ENCODE measurements at regions not wholly inside any gene's neighbourhood (a gene's known extent, or its start where the extent isn't known, plus 50 kb on each side); places are given as distances from the start of the nearest gene placed in this dataset.

DNA sequence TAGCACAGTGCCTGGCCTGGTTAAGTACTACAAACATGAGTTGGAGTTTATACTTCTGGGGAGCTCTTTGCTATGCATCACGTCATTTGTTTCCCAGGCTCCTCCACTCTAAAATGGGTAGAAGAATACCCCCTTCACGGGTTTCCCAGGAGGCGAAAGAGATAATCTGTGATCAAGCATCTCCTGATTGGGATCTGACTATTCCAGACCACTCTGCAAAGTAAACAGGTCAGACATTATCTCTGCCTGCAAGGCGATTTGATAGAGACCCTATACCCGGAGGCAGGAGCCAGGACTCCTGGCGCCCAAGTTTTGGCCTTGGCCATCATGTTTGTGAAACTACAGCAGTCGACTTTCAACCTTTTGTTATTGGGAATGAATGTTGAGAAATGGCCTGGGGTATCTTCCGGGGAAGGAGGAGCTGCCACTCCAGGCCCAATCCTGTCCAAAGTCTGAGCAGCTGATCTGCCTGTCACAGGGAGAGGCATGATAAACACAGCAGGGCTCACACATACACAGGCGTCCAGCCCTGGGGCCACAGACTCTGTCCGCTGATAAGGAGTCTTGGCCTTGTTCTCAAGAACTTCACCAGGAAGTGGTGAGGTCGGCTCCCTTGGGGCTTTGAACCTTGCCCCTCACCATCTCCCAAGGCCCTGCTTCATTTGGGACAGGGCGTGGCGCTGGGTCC is 199.9 kb downstream of the MAF start (continued):
- TF ChIP-seq, protein P1, sequence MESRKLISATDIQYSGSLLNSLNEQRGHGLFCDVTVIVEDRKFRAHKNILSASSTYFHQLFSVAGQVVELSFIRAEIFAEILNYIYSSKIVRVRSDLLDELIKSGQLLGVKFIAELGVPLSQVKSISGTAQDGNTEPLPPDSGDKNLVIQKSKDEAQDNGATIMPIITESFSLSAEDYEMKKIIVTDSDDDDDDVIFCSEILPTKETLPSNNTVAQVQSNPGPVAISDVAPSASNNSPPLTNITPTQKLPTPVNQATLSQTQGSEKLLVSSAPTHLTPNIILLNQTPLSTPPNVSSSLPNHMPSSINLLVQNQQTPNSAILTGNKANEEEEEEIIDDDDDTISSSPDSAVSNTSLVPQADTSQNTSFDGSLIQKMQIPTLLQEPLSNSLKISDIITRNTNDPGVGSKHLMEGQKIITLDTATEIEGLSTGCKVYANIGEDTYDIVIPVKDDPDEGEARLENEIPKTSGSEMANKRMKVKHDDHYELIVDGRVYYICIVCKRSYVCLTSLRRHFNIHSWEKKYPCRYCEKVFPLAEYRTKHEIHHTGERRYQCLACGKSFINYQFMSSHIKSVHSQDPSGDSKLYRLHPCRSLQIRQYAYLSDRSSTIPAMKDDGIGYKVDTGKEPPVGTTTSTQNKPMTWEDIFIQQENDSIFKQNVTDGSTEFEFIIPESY (CRISPR knock-in tag; IDR thresholded peaks at IDR 0.05), result no peak
- no peak for TF ChIP-seq SMAD1 (IDR thresholded peaks at IDR 0.05; ENCODE audit: low read depth, low read length, partially characterized antibody)
- TF ChIP-seq, protein P2, sequence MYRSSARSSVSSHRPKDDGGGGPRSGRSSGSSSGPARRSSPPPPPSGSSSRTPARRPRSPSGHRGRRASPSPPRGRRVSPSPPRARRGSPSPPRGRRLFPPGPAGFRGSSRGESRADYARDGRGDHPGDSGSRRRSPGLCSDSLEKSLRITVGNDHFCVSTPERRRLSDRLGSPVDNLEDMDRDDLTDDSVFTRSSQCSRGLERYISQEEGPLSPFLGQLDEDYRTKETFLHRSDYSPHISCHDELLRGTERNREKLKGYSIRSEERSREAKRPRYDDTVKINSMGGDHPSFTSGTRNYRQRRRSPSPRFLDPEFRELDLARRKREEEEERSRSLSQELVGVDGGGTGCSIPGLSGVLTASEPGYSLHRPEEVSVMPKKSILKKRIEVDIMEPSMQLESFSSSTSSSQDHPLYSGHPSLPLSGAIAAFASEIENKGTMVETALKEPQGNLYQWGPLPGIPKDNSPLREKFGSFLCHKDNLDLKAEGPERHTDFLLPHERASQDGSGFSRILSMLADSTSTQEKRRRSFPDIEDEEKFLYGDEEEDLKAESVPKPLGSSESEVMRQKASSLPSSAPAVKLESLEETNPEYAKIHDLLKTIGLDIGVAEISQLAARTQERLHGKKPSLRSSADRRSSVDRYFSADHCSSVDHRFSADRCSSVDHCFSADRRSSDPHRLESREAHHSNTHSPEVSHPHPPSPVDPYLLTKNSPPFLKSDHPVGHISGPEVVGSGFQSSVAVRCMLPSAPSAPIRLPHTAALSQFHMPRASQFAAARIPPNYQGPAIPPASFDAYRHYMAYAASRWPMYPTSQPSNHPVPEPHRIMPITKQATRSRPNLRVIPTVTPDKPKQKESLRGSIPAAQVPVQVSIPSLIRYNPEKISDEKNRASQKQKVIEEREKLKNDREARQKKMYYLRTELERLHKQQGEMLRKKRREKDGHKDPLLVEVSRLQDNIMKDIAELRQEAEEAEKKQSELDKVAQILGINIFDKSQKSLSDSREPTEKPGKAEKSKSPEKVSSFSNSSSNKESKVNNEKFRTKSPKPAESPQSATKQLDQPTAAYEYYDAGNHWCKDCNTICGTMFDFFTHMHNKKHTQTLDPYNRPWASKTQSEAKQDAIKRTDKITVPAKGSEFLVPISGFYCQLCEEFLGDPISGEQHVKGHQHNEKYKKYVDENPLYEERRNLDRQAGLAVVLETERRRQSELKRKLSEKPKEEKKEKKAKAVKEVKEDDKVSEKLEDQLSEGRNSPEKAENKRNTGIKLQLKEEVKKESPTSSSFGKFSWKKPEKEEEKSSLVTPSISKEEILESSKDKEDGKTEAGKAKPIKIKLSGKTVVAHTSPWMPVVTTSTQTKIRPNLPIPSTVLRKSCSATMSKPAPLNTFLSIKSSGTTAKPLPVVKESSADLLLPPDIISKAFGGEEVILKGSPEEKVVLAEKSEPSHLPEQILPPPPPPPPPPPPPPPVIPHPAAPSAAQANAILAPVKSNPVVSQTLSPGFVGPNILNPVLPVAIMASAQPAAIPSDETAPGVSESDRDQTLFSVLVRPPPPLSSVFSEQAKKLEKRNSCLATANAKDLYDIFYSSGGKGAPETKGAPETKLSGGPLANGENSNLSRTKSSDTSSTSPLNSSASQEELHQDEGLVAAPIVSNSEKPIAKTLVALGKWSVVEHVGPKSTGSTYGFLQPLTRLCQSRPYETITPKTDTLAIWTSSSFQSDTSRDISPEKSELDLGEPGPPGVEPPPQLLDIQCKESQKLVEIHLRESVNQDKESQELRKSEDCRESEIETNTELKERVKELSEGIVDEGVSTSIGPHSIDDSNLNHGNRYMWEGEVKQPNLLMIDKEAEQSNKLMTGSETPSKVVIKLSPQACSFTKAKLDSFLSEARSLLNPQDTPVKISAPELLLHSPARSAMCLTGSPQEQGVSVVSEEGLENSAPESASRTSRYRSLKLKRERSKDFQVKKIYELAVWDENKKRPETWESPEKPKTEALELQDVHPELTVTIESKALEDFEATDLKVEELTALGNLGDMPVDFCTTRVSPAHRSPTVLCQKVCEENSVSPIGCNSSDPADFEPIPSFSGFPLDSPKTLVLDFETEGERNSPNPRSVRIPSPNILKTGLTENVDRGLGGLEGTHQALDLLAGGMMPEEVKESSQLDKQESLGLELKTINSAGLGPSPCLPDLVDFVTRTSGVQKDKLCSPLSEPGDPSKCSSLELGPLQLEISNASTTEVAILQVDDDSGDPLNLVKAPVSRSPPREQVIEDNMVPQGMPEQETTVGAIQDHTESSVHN (IDR thresholded peaks at IDR 0.05; ENCODE audit: borderline replicate concordance in 1 of 2, low read depth in 1 of 2), result no peak
- TF ChIP-seq, protein P3, sequence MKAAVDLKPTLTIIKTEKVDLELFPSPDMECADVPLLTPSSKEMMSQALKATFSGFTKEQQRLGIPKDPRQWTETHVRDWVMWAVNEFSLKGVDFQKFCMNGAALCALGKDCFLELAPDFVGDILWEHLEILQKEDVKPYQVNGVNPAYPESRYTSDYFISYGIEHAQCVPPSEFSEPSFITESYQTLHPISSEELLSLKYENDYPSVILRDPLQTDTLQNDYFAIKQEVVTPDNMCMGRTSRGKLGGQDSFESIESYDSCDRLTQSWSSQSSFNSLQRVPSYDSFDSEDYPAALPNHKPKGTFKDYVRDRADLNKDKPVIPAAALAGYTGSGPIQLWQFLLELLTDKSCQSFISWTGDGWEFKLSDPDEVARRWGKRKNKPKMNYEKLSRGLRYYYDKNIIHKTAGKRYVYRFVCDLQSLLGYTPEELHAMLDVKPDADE (conservative IDR thresholded peaks at IDR 0.05; ENCODE audit: control insufficient read depth, low read depth, low read length), result peak; percentile 89; the same call in 1 of the 2 replicates
- no peak for TF ChIP-seq CHCHD3 (CRISPR knock-in tag; IDR thresholded peaks at IDR 0.05)
- TF ChIP-seq CHD2 (IDR thresholded peaks at IDR 0.05; ENCODE audit: low read depth, low read length), result no peak
- no peak for TF ChIP-seq SRSF1 (IDR thresholded peaks at IDR 0.05; ENCODE audit: low read depth, low read length)
- TF ChIP-seq, protein P4, sequence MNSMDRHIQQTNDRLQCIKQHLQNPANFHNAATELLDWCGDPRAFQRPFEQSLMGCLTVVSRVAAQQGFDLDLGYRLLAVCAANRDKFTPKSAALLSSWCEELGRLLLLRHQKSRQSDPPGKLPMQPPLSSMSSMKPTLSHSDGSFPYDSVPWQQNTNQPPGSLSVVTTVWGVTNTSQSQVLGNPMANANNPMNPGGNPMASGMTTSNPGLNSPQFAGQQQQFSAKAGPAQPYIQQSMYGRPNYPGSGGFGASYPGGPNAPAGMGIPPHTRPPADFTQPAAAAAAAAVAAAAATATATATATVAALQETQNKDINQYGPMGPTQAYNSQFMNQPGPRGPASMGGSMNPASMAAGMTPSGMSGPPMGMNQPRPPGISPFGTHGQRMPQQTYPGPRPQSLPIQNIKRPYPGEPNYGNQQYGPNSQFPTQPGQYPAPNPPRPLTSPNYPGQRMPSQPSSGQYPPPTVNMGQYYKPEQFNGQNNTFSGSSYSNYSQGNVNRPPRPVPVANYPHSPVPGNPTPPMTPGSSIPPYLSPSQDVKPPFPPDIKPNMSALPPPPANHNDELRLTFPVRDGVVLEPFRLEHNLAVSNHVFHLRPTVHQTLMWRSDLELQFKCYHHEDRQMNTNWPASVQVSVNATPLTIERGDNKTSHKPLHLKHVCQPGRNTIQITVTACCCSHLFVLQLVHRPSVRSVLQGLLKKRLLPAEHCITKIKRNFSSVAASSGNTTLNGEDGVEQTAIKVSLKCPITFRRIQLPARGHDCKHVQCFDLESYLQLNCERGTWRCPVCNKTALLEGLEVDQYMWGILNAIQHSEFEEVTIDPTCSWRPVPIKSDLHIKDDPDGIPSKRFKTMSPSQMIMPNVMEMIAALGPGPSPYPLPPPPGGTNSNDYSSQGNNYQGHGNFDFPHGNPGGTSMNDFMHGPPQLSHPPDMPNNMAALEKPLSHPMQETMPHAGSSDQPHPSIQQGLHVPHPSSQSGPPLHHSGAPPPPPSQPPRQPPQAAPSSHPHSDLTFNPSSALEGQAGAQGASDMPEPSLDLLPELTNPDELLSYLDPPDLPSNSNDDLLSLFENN (IDR thresholded peaks at IDR 0.05; ENCODE audit: low read depth in 2 of 2, low read length in 2 of 2), result 0 out of 4 replicates have a peak, but pooled peaks of 1 of the 2 experiments have one; percentile 53
- peak; percentile 59; the same call in 1 of the 2 replicates for TF ChIP-seq MYNN (IDR thresholded peaks at IDR 0.05)
- no peak for TF ChIP-seq MYNN (CRISPR knock-in tag; IDR thresholded peaks at IDR 0.05)
- TF ChIP-seq, protein P5, sequence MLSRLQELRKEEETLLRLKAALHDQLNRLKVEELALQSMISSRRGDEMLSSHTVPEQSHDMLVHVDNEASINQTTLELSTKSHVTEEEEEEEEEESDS (CRISPR knock-in tag; IDR thresholded peaks at IDR 0.05), result no peak
